CD14-positive monocyte (primary cell): ENCODE measurements at regions not wholly inside any gene's neighbourhood (a gene's known extent, or its start where the extent isn't known, plus 50 kb on each side); places are given as distances from the start of the nearest gene placed in this dataset.

ENCODE experiments used
- DNase-seq, 3 donors: peaks; one replicate each; pipeline ENCODE4 v3.0.0-alpha.2; 2011 to 2022
- H2AFZ ChIP-seq: 2 replicates; pipeline ENCODE4 v1.6.0; 2012; ENCODE audit warnings: mild to moderate bottlenecking, low read depth, low read length, inconsistent platforms; ENCODE audit not compliant: insufficient read depth, poor library complexity, severe bottlenecking
- H3K27ac ChIP-seq, 2 donors: 1 replicate in 1 of 2; 2 replicates in 1 of 2; pipeline ENCODE4 v1.5.1; 2012 to 2013; ENCODE audit warnings: low read length in 2 of 2, control low read depth in 1 of 2, inconsistent platforms in 1 of 2, low read depth in 1 of 2, mild to moderate bottlenecking in 1 of 2
- H3K27me3 ChIP-seq, 2 donors: one replicate each; pipeline versions ENCODE4 v1.6.0 to v1.6.1; 2011 to 2013; ENCODE audit warnings: low read length in 2 of 2; ENCODE audit not compliant: control insufficient read depth in 2 of 2, insufficient read depth in 2 of 2
- H3K36me3 ChIP-seq, 2 donors: replicated peaks in 1 of 2; 1 replicate in 1 of 2; 2 replicates in 1 of 2; pipeline versions ENCODE4 v1.5.1 to v1.6.1; 2012 to 2013; ENCODE audit warnings: low read length in 2 of 2, control low read depth in 1 of 2, inconsistent platforms in 1 of 2, mild to moderate bottlenecking in 1 of 2; ENCODE audit not compliant: insufficient read depth in 2 of 2, control insufficient read depth in 1 of 2
- H3K4me1 ChIP-seq, 2 donors: 1 replicate in 1 of 2; 2 replicates in 1 of 2; pipeline versions ENCODE4 v1.5.1 to v1.6.1; 2012 to 2013; ENCODE audit warnings: low read length in 2 of 2, control low read depth in 1 of 2, inconsistent platforms in 1 of 2, mild to moderate bottlenecking in 1 of 2, moderate library complexity in 1 of 2; ENCODE audit not compliant: insufficient read depth in 2 of 2, control insufficient read depth in 1 of 2
- H3K4me2 ChIP-seq: replicated peaks from 2 replicates; pipeline ENCODE3; 2012; ENCODE audit warnings: low read length, moderate library complexity, mild to moderate bottlenecking; ENCODE audit not compliant: poor library complexity, severe bottlenecking; ENCODE audit errors: extremely low read depth
- H3K4me3 ChIP-seq, 3 experiments: fragments of 200-600 bp in 1 of 3; sonication (generic) in 1 of 3; replicated peaks in 1 of 3; 1 replicate in 2 of 3; 2 replicates in 1 of 3; pipeline ENCODE4 v1.5.1; 2011 to 2013; ENCODE audit warnings: low read length in 3 of 3, mild to moderate bottlenecking in 3 of 3, control low read depth in 2 of 3, low read depth in 2 of 3, inconsistent platforms in 1 of 3, moderate library complexity in 1 of 3
- H3K79me2 ChIP-seq: 2 replicates; pipeline ENCODE4 v1.6.0; 2012; ENCODE audit warnings: mild to moderate bottlenecking, control low read depth, inconsistent platforms, low read length, moderate library complexity; ENCODE audit not compliant: insufficient read depth
- H3K9ac ChIP-seq: 2 replicates; pipeline ENCODE4 v1.6.0; 2017; ENCODE audit warnings: low read length, mild to moderate bottlenecking; ENCODE audit not compliant: insufficient read depth, poor library complexity, severe bottlenecking
- H3K9me3 ChIP-seq, 2 donors: replicated peaks in 1 of 2; 1 replicate in 1 of 2; 2 replicates in 1 of 2; pipeline versions ENCODE4 v1.5.1 to v1.6.1; 2012 to 2013; ENCODE audit warnings: low read length in 2 of 2, control low read depth in 1 of 2; ENCODE audit not compliant: control insufficient read depth in 1 of 2, insufficient read depth in 1 of 2
- H4K20me1 ChIP-seq: 2 replicates; pipeline ENCODE4 v1.6.0; 2012; ENCODE audit warnings: mild to moderate bottlenecking, low read length, control low read depth, moderate library complexity; ENCODE audit not compliant: insufficient read depth
- H3K27ac Mint-ChIP-seq, 7 donors: one replicate each; pipeline ENCODE4 v1.8.0; 2020; ENCODE audit warnings: mild to moderate bottlenecking in 7 of 7, mixed read lengths in 7 of 7, moderate library complexity in 6 of 7, inconsistent platforms in 2 of 7
- H3K27me3 Mint-ChIP-seq, 3 donors: one replicate each; pipeline ENCODE4 v1.8.0; 2021 to 2022; ENCODE audit warnings: low read depth in 3 of 3, mild to moderate bottlenecking in 3 of 3, mixed read lengths in 3 of 3, moderate library complexity in 3 of 3, inconsistent platforms in 1 of 3
- H3K36me3 Mint-ChIP-seq, 2 donors: one replicate each; pipeline ENCODE4 v1.8.0; 2020; ENCODE audit warnings: mixed read lengths in 2 of 2, inconsistent platforms in 1 of 2, mild to moderate bottlenecking in 1 of 2
- H3K4me1 Mint-ChIP-seq: one replicate; pipeline ENCODE4 v1.8.0; 2020; ENCODE audit warnings: mild to moderate bottlenecking, mixed read lengths
- H3K4me3 Mint-ChIP-seq, 2 donors: one replicate each; pipeline ENCODE4 v1.8.0; 2020; ENCODE audit warnings: mild to moderate bottlenecking in 2 of 2, mixed read lengths in 2 of 2, moderate library complexity in 1 of 2
- H3K9me3 Mint-ChIP-seq, 7 donors: one replicate each; pipeline ENCODE4 v1.8.0; 2020 to 2022; ENCODE audit warnings: mixed read lengths in 7 of 7, mild to moderate bottlenecking in 6 of 7, moderate library complexity in 6 of 7, inconsistent platforms in 2 of 7
- WGBS: methylation state at CpG from one replicate; pipeline ENCODE4 v1.1.5; 2013; ENCODE audit warnings: missing lambda C conversion rate; ENCODE audit not compliant: insufficient coverage; 5-methylcytosine and 5-hydroxymethylcytosine counted together
- intact Hi-C, 2 donors: fragments of 100-400 bp; cut with micrococcal nuclease; formaldehyde crosslinking; loops; one replicate each; pipeline versions ENCODE4 v1.15.0 to v1.15.1; 2023
- TF ChIP-seq, protein P1 (sequence below): fragments of 200-600 bp; IDR thresholded peaks from one replicate; pipeline ENCODE4 v1.8.0; 2022; ENCODE audit warnings: antibody characterized with exemption, mild to moderate bottlenecking

DNA sequence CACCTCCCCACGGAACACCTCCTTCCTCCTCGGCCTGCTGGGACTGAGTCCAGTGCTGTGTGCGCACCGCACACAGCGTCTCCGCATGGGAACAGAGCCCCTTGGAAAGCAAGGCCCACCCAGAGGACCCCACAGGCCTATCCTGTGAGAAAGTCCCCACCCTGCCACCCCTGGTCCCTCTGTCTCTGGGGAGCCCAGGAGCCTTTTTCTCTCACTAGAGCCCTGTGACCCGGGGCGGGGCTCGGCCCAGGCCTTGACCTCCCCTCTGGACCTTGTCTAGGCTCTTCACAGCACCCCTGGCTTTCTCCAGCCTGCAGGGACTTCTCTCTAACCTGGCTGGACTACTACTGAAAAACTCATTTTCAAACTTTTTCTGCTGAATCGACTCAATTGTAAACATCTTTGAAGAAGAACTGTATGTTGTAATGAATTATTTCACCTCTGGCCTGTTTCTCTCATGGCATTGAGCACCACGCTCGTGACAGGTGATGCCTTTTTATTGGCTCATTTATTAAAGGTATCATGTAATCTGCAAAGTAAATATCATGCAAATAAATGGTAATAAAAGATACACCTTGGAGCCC is 89.2 kb downstream of the IRX1 start:
- Histone ChIP-seq H3K27ac (no peak overlapping the region), H3K4me2 (no peak overlapping the region), H3K9ac (no peak overlapping the region), H3K27me3 (no peaks in the 10 kb centered on the region), H3K4me3 (no peak overlapping the region), H3K79me2 (no peaks in the 10 kb centered on the region), H3K4me1 (no peaks in the 10 kb centered on the region), H2AFZ (no peak overlapping the region), H3K9me3 (no peaks in the 10 kb centered on the region), H3K36me3 (no peaks in the 10 kb centered on the region), H4K20me1 (no peaks in the 10 kb centered on the region)
- Mint-ChIP-seq H3K36me3 (no peaks in the 10 kb centered on the region), H3K9me3 (peaks cover 0 to 8% (median 5%) of the 10 kb centered on the region in 7 donors), H3K4me1 (no peaks in the 10 kb centered on the region), H3K27me3 (peaks cover 0 to 5% (median 2%) of the 10 kb centered on the region in 3 donors), H3K27ac (no peak overlapping the region), H3K4me3 (no peak overlapping the region)
- no peak for DNase-seq
- 97% methylated on average over 5 of the region's 12 CpGs for WGBS
- TF ChIP-seq, protein P1, sequence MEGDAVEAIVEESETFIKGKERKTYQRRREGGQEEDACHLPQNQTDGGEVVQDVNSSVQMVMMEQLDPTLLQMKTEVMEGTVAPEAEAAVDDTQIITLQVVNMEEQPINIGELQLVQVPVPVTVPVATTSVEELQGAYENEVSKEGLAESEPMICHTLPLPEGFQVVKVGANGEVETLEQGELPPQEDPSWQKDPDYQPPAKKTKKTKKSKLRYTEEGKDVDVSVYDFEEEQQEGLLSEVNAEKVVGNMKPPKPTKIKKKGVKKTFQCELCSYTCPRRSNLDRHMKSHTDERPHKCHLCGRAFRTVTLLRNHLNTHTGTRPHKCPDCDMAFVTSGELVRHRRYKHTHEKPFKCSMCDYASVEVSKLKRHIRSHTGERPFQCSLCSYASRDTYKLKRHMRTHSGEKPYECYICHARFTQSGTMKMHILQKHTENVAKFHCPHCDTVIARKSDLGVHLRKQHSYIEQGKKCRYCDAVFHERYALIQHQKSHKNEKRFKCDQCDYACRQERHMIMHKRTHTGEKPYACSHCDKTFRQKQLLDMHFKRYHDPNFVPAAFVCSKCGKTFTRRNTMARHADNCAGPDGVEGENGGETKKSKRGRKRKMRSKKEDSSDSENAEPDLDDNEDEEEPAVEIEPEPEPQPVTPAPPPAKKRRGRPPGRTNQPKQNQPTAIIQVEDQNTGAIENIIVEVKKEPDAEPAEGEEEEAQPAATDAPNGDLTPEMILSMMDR: no peak
- intact Hi-C loops: no loop called here

DNA sequence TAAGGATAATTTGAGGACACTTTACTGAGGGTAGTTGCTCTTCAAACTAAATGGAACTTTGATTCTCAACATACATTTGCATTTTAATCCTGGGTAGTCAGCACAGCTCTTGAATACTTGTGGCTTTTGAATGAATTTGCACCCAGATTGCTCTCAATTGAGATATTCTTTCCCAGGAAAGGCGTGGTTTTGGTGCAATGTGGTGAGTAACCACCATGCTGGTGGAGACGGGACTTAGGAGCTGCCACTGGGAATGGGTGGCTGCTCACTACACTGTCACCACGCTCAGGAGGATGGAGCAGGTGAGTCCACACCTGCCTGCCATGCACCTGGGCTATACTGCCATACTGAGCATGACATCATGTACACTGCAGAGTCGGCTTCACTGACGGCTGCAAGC is 99.2 kb downstream of the IRX1 start:
- Histone ChIP-seq H3K4me2 (no peak overlapping the region), H4K20me1 (no peaks in the 10 kb centered on the region)
- TF ChIP-seq, protein P1: no peak

More for the DNA sequence above, 99.2 kb downstream of the IRX1 start:
- DNase-seq: no peak
- no peaks in the 10 kb centered on the region for H3K4me1 Mint-ChIP-seq
- 87% methylated on average over 5 of the region's 5 CpGs for WGBS
- Histone ChIP-seq H3K36me3 (no peaks in the 10 kb centered on the region), H3K4me1 (no peaks in the 10 kb centered on the region), H3K9ac (no peak overlapping the region), H3K27ac (no peak overlapping the region), H3K9me3 (peaks cover 0 to 9% of the 10 kb centered on the region in 2 donors), H3K27me3 (no peaks in the 10 kb centered on the region), H3K79me2 (no peaks in the 10 kb centered on the region), H3K4me3 (no peak overlapping the region), H2AFZ (no peak overlapping the region)
- H3K9me3 Mint-ChIP-seq: peaks cover 2 to 17% (median 5%) of the 10 kb centered on the region in 7 donors
- peaks cover 0 to 2% (median 2%) of the 10 kb centered on the region in 3 donors for H3K27me3 Mint-ChIP-seq
- intact Hi-C loops: no loop called here
- H3K4me3 Mint-ChIP-seq: no peak overlapping the region
- H3K36me3 Mint-ChIP-seq: no peaks in the 10 kb centered on the region
- no peak overlapping the region for H3K27ac Mint-ChIP-seq
